ENCODE measurements at regions not wholly inside any gene's neighbourhood (a gene's known extent, or its start where the extent isn't known, plus 50 kb on each side); places are given as distances from the start of the nearest gene placed in this dataset.

DNA sequence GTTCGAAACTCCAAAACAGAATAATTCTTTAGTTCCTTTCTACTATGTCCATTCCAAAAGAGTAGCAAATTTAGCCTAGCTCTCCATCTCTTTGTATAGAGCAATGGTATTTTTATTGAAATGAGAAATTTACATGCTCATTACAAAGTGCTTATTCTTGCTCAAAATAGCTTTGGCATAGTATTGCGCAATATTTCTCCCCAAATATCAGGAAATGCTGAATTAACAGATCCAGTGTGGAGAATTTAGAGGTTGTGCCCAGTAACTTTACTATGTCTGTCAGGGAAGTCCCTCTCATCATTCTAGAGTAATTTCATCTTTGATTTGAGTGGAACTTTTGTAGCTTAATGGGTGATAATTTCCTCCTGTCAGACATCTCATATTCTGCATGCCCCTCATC is 425.9 kb upstream of the PIK3C3 start:
- TF ChIP-seq ZNF274 (IDR thresholded peaks at IDR 0.05; ENCODE audit: low read depth, low read length), result no peak
- no peak for TF ChIP-seq YY1 (IDR thresholded peaks at IDR 0.05; ENCODE audit: insufficient read depth, insufficient read length)
- no peak for TF ChIP-seq SUZ12 (IDR thresholded peaks at IDR 0.05; ENCODE audit: extremely low read depth, insufficient read depth, insufficient read length)

All from NT2/D1 (cell line).